IMR-90 (cell line): ENCODE measurements at regions not wholly inside any gene's neighbourhood (a gene's known extent, or its start where the extent isn't known, plus 50 kb on each side); places are given as distances from the start of the nearest gene placed in this dataset.

ENCODE experiments used
- BHLHE40 ChIP-seq: fragments of 150-350 bp; IDR thresholded peaks from 2 replicates; pipeline ENCODE4 v1.6.1; 2016; ENCODE audit warnings: mild to moderate bottlenecking, low read depth, low read length
- MXI1 ChIP-seq: IDR thresholded peaks from 2 replicates; pipeline ENCODE4 v1.6.1; 2012; ENCODE audit warnings: low read depth, mild to moderate bottlenecking, low read length, moderate library complexity, borderline replicate concordance
- POLR2A ChIP-seq: IDR thresholded peaks from 2 replicates; pipeline ENCODE4 v1.6.1; 2012; ENCODE audit warnings: mild to moderate bottlenecking, low read depth, low read length
- RAD21 ChIP-seq: IDR thresholded peaks from 2 replicates; pipeline ENCODE4 v1.6.1; 2012; ENCODE audit warnings: low read length, improper control_type of control experiment
- RCOR1 ChIP-seq: IDR thresholded peaks from 2 replicates; pipeline ENCODE4 v1.6.1; 2012; ENCODE audit warnings: mild to moderate bottlenecking, low read length, improper control_type of control experiment; ENCODE audit not compliant: insufficient replicate concordance
- RFX5 ChIP-seq: IDR thresholded peaks from 2 replicates; pipeline ENCODE4 v1.8.0; 2012; ENCODE audit warnings: low read depth, mild to moderate bottlenecking, low read length, moderate library complexity
- SMC3 ChIP-seq: fragments of 150-350 bp; IDR thresholded peaks from 2 replicates; pipeline ENCODE4 v1.6.1; 2016; ENCODE audit warnings: low read depth, mild to moderate bottlenecking, antibody characterized with exemption, low read length, moderate library complexity
- USF2 ChIP-seq: fragments of 150-350 bp; IDR thresholded peaks from 2 replicates; pipeline ENCODE4 v1.6.1; 2017; ENCODE audit warnings: mild to moderate bottlenecking, antibody characterized with exemption, low read length, low read depth
- TF ChIP-seq, protein P1 (sequence below): conservative IDR thresholded peaks from 2 replicates; pipeline ENCODE4 v1.5.1; 2012; ENCODE audit warnings: mild to moderate bottlenecking, low read depth, low read length, improper control_type of control experiment
- TF ChIP-seq, protein P2 (sequence below): fragments of 150-350 bp; IDR thresholded peaks from 2 replicates; pipeline ENCODE4 v1.6.1; 2016; ENCODE audit warnings: low read depth, mild to moderate bottlenecking, low read length, moderate library complexity, borderline replicate concordance

GRCh38 chrX:42106556-42106955 is 183.2 kb upstream of the CASK start:
- TF ChIP-seq USF2 (no peak), POLR2A (no peak), RFX5 (no peak), BHLHE40 (no peak), MXI1 (no peak), RCOR1 (no peak), RAD21 (no peak), SMC3 (no peak)
- TF ChIP-seq, protein P1, sequence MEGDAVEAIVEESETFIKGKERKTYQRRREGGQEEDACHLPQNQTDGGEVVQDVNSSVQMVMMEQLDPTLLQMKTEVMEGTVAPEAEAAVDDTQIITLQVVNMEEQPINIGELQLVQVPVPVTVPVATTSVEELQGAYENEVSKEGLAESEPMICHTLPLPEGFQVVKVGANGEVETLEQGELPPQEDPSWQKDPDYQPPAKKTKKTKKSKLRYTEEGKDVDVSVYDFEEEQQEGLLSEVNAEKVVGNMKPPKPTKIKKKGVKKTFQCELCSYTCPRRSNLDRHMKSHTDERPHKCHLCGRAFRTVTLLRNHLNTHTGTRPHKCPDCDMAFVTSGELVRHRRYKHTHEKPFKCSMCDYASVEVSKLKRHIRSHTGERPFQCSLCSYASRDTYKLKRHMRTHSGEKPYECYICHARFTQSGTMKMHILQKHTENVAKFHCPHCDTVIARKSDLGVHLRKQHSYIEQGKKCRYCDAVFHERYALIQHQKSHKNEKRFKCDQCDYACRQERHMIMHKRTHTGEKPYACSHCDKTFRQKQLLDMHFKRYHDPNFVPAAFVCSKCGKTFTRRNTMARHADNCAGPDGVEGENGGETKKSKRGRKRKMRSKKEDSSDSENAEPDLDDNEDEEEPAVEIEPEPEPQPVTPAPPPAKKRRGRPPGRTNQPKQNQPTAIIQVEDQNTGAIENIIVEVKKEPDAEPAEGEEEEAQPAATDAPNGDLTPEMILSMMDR, result no peak
- TF ChIP-seq, protein P2, sequence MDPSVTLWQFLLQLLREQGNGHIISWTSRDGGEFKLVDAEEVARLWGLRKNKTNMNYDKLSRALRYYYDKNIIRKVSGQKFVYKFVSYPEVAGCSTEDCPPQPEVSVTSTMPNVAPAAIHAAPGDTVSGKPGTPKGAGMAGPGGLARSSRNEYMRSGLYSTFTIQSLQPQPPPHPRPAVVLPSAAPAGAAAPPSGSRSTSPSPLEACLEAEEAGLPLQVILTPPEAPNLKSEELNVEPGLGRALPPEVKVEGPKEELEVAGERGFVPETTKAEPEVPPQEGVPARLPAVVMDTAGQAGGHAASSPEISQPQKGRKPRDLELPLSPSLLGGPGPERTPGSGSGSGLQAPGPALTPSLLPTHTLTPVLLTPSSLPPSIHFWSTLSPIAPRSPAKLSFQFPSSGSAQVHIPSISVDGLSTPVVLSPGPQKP, result no peak
